HG03095 (cell line): ENCODE measurements at regions not wholly inside any gene's neighbourhood (a gene's known extent, or its start where the extent isn't known, plus 50 kb on each side); places are given as distances from the start of the nearest gene placed in this dataset.

ENCODE experiments used
- ATAC-seq: cut with Tn5 transposase; IDR thresholded peaks from one replicate; pipeline ENCODE4 v1.9.1; 2021; ENCODE audit warnings: moderate library complexity; ENCODE audit not compliant: unreplicated experiment

DNA sequence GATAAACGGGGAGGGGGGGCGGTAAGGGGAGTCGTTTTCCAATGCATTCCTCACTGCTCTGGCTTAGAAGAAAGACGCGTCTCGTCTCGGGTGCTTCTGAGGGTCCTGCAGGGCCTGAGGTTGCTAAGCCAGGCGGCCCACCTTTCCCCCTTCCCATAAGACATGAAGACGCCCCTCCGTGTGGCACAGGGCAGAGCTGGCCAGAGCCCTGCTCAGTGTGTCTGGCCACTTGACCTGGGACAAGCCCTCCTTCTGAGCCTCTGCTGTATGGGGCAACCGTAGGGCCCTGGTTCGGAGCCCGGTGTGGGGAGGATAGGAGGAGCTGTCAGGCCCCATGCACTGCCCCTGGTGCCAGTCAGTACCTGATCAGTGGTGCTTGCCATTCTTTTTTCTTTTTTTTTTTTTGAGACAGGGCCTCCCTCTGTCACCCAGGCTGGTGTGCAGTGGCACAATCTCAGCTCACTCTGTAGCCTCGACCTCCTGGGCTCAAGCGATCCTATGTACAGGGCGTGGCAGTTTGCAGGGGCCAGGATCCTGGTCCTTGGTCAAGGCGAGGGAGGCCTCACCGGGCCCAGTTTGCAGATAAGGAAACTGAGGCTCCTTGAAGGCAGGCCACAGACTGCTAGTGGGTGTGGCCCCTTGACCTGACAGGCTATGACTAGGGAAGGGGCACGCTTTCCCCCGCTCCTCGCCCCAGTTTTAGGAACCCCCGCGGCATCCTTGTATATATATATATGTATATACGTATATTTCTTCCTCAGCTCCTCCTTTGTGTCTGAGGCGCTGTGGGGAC is 172.3 kb upstream of the IER5L start:
- ATAC-seq = no peak

DNA sequence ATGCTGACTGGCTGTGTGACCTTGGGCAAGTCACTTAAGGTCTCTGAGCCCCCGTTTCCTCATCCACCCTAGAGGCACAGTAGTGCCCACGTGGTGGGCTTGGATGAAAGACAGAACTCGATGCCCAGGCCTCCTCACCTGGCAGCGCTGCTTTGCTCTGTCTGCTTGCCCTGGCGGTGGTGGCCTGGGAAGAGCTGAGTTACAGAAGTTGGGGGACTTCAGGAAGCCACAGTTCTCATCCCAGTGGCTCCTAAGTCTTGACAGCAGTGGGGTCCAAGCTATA is 171.5 kb upstream of the IER5L start:
- ATAC-seq = no peak

DNA sequence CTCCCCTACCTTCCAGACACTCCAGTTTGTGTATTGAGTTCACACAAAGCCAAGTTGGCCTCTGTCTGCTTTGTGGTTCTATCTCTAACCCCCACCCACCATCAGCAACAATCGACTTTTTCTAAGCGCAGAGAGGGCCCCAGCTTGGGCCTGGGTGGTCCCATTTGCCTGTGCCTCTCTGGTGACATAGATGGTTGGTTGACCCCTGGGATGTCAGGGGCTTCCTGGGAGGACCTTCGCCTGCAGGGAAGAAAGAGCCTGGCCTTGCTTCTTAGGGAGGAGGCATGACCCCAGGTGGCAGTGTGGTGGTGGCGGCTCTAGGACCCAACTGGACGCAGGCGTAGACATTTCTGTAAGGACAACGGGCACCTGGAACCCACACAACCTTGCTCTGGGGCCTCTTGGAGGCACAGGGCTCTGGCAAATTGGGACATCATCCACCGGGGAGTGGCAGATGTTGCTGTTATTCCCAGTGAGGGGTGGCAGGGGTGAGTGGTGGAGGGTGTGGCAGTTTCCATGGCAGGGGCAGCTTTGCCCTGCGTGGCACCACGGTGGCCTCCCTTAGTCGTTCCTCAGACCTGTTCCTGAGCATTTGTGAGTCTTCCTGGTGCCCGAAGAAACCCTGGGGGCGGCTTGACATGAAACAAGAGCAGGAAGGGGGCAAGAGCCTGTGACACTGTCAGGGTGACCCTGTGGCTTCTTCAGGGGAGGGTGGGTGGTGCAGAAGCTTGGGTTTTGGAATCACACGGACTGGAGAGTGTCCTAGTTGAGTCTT is 171.0 kb upstream of the IER5L start:
- ATAC-seq = no peak

DNA sequence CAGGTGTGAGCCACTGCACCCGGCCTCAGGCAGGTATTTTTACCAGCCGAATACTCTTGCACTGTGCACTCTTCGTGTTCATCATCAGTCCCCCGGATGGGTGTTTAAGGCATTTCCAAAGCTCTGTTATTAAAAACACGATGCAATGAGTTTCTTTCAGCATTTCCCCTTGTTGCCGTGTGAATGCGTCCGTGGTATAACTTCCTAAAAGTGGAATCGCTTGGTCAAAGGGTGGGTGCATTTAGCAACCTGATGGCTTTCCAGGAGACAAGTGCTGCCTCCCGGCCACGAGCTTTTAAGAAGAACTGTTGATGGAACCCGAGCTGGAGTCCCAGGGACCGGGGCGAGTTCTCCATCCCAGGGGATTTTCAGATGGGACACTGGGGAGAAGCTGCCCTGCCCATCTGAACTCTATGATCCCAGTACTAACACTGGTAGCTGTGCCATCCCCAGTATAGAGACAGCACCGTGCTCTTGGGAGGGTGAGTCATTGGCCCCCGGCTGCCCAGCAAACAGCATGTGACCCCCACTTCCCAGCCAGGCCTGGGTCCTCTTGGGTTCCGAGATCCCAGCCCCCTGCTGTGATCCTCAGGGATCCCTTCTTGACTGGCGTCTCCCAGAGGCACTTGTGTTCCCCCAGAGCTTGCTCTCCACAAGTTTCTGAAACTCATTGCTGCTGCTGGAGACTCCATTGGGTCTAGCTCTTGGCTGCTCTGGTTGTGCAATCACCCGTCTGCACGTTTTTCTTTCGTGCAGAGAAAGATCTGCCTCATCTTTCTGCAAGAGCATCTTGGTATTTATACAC is 169.5 kb upstream of the IER5L start:
- ATAC-seq = no peak

DNA sequence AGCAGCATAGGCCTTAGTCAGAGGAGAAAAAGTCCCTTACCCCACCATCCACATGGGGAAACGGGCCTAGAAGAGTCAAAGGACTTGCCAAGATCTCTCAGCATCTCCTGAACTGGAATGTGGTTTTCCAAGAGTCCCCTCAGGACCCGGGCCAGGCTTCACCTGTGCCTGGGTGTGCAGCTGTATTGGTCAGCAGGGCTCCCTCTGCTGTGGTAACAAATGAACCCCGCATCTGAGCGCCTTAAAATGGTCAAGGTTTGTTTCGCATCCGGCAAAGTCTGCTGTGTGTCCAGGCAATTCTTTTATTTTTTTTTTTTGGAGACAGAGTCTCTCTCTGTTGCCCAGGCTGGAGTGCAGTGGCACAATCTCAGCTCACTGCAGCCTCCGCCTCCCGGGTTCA is 168.0 kb upstream of the IER5L start:
- no peak for ATAC-seq

DNA sequence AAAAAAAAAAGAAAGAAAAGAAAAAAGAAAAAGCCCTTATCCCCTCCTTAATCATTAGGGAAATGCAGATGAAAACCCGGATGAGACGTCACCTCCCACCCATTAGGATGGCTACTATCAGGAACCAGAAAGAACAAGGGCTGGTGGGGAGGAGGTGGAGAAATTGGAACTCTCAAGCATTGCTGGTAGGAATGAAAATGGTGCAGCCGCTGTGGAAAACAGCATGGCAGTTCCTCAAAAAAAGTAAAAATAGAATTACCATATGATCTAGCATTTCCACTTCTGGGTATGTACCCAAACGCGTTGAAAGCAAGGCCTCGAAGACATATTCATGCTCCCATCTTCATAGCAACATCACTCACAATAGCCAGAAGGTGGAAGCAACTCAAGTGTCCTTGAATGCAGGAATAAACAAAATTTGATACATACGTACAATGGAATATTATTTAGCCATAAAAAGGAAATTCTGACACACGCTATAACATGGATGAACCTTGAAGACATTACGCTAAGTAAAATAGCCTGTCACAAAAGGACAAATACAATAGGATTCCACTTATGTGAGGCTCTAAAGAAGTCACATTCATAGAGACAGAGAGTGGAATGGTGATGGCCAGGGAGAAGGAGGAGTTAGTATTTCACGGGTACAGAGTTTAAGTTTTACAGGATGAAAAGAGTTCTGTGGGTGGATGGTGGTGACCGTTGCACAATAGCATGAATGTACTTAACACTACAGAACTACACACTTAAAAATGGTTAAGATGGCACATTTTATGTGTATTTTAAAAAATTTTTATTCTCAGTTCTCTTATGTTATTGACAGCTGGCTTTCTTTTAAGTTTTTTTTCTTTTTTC is 166.8 kb upstream of the IER5L start:
- ATAC-seq = no peak

DNA sequence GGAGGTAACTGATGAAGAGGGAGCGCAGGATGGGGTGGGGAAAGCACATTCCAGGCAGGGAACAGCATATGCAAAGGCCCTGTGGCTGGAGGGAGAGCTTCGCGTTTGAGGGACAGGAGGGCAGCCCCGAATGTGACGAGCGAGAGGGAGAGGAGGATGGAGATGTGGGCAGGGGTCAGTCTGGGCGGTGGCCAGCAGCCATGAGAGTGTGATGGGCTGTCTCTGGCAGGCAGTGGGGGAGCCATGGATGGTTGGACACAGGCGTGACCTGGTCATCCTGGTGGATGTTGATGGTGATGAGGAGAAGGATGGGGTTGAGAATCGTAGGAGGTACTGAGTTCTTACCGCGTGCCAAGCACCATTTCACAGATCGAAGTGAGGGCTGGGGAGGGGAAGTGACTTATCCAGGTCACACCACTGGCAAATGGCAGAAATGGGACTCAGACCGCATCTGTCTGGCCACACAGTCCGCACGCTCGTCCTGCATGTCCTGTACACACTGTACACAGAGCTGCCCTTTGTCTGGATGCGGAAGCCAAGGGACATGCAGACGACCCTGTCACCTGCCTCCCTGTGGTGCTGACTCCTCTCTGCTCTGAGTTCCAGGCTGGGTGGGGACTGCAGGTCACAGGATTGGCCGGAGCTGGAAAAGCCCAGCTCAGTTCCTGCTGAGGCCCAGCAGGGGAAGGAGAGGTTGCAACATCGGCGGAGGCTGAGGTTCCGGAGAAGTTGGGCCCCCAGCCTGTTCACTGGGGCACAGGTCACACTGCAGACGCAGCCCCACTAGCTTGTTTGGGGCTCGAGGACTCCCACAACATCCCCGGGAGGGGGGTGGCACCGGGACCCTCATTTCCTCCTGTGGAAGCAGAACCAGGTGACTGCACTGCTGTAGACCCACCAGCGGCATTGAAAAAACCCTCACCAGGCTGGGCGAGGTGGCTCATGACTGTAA is 165.6 kb upstream of the IER5L start:
- no peak for ATAC-seq

DNA sequence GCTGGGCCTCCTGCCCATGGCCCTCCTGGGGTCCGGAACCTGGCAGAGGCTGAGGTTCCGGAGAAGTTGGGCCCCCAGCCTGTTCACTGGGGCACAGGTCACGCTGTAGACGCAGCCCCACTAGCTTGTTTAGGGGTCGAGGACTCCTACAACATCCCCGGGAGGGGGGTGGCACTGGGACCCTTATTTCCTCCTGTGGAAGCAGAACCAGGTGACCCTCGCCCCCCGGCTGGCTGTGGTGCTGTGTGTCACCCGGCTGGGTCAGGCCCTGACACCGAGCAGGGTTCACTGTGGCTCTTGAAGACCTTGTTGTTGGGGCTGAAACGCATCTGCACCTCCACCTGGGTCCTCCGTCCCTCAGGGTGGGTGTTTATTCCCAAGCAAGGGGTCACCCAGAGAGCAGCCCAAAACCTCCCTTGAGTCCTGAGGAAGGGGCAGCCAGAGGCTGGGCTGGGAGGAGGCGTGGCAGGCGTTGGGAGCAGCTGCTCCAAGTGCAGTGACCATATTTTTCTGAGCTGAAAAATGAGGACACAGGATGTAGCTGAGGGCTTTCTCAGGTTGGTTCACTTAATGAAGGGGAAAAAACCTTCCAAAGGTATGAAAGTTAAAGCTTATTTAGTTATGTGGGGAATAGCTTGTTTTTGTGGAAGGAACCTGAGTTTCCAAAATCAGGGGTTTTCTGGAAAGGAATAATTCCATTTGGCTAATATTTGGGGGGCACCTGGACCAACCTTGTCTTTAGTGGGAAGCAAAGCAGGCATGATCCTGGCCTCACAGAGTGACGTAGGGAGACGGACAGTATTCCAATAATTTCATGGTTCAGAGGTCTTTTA is 164.7 kb upstream of the IER5L start:
- no peak for ATAC-seq

DNA sequence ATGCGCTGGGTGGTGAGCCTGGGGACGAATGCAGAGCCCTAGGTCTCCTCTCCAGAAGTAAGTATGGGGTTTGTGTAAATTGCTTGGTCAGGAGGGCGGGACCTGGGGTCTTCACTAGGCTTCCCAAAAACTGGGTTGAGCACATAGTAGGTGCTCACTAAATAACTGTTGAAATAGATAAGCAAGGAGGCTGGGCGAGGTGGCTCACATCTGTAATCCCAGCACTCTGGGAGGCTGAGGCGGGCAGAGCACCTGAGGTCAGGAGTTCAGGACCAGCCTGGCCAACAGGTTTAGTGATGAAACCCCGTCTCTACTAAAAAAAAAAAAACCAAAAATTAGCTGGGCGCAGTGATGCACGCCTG is 163.9 kb upstream of the IER5L start:
- ATAC-seq = no peak

DNA sequence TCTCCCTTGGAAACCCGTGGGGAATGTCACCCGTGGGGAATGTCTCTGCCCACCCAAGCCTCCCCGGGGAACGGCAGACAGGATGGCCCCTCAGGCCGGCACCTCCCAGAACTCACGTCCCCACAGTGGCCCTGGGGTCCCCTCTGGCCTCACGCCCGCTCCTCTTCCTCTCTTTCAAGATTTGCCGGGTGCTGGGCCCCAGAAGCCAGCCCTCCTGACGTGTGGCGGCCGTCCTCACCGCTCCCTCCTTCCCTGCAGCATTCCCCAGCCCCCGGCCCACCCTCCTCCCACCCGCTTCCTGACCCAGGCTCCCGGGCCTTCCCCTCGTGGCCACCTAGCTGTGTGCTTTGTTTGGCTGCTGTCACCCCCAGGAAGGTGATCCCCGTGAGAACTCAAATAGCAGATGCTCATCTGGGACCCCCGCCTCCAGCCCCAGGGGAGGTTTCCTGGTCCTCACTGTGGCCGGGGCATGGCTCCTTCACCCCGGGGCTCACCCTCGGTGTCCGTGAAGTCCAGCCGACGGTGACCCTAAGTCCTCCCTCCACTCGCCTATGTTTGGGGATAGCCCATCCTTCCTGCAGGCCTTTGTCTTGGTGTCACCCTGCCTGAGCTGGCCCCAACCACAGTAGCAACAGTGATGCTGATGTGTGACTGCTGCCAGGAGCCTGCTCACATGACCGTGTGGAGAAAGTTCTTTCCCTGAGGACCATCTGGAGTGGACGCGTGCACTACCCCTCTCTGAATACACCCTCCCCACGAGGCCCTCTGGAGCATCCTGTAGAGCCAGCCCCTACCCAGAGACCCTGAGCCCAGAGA is 163.3 kb upstream of the IER5L start:
- ATAC-seq = no peak

DNA sequence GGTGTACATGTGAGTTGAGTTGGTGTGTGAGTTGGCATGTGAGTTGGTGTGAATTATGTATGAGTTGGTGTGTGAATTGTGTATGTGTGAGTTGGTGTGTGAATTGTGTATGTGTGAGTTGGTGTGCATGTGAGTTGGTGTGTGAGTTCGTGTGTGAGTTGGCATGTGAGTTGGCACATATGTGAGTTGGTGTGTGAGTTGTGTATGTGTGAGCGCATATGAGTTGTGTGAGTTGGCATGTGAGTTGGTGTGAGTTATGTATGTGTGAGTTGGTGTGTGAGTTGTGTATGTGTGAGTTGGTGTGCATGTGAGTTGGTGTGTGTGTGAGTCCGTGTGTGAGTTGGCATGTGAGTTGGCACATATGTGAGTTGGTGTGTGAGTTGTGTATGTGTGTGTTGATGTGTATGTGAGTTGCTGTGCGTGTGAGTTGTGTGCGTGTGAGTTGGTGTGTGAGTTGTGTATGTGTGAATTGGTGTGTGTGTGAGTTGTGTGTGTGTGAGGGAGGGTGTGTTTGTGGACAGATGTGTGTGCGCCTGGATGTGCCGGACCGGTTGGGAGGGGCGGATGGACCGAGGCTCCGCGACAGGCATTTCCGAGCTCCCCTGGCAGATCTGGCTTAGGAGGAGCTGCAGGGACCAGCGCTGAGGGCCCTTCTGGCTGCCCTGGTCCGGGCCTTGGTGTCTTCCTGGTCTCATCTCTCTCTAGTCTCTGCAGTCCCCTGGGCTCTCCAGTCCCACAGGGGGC is 162.5 kb upstream of the IER5L start:
- no peak for ATAC-seq

DNA sequence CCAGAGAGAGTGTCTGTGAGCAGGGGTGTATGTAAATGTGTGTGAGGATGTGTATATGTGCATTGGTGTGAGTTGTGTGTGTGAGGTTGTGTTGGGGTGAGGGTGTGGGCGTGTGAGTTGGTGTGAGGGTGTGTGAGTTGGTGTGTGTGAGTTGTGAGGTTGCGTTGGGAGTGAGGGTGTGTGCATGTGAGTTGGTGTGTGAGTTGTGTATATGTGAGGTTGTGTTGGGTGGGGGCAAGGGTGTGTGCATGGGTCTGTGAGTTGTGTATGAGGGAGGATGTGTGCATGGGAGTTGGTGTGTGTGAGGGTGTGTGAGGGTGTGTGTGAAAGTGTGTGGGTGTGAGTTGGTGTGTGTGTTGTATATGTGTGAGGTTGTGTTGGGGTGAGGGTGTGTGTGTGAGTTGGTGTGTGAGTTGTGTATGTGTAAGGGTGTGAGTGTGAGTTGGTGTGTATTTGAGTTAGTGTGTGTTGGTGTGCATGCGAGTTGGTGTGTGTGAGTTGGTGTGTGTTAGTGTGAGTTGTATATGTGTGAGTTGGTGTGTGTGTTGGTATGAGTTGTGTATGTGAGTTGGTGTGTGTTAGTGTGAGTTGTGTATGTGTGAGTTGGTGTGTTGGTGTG is 161.6 kb upstream of the IER5L start:
- no peak for ATAC-seq

DNA sequence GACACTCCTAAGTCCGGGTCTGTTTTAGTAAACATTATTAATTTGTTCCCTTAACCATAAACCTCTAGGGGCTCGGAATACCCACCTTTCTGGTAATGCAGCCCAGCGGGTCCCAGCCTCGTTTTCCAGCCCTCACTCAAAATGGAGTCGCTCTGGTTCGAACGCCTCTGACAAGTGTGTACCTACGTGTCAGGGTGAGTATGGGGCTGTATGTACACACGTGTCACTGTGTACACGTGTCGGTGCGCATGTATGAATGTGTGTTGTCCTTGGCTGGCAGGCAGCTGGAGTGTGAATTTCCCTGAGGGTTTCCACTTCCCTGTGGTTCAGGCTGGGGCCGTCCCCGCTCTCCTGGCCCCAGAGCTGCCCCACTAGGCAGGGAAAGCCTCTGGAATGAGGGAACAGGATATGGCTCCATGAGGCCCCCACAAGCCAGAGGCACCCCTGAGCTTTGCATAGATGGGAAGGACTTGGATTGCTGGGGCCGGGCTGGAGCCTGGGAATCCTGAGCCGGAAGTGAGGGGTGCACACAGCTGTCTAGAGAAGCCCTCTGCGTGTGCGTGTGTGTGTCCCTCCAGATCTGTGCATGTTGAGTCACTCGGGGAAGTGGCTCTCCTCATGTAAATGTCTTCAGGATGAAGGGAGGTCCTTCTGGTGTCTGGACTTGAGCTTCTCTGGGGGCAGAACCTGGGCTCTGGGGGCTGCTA is 160.8 kb upstream of the IER5L start:
- ATAC-seq = no peak

DNA sequence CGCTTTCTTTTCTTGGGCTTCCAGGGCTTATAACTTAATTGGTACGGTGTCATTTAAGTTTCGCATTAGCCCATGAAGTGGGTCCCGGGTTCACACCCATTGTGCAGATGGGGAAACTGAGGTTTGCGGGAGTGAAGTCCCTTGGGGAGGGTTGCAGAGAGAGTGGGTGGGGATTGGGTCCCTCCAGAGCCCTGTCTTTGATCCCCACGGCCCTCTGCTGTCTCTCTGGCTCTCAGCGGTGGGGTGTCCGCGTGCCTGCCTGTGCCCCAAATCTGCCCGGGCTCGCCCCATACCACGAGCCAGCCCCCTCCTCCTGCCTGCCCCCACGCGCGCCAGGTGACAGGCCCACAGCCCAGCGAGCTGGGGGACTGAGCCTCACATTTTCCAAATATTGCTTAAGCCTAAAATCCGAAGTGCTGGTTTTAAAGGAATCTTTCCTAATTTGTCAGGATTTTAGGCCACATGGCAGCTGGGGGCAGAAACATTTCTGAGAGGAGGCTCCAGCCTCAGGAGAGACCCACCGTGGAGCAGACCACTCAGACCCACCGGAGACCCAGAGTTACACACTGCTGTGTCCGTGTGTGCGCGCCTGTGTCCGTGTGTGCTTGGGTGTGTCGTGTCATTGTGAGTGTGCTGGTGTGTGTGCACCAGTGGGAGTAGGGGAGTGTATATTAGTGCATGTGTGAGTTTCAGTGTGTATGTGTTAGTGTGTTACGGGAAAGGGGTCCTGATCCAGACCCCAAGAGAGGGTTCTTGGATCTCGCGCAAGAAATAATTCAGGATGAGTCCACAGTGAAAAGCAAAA is 159.5 kb upstream of the IER5L start:
- ATAC-seq = no peak

DNA sequence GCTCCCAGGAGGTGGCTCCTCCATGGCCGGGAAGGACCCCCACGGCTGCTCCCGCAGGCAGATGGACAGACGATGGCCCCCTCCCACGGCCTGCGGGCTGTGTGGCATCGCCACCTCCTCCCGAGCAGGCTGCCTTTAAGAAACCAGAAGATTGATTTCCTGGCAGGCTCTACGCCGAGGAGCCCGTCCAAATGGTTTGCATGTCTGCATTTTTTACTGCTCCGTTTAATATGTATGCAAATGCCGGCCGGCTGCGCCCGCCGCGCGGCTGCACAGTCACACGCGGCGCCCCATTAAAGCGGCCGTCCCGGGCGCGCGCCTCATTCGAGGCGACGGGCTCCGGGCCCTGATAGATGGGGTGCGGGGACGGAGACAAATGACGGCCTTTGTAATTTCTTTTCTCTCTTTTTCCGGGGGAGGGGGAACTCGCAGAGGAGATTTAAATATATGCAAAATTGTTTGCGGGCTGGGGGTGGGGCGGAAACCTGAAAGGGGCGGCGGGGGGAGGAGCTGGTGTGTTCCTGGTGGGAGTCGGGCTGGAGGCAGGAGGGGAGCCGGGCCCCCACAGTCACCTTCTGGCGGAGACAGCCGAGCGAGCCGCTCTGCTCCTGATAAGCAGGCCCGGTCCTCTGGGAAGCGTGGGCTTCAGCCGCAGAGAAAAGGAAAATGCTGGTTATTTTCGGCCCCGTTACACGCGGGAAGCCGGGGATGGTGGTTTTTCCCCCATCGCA is 158.7 kb upstream of the IER5L start:
- ATAC-seq = no peak
